Activated CD4-positive, alpha-beta T cell treated with anti-CD3 and anti-CD28 coated beads, Interleukin-2, Interleukin-4, amounts not matched to agents 100 ng/mL and 50 ng/mL, durations not matched to agents 16 hours and 8 hours (primary cell): ENCODE measurements at regions not wholly inside any gene's neighbourhood (a gene's known extent, or its start where the extent isn't known, plus 50 kb on each side); places are given as distances from the start of the nearest gene placed in this dataset.
"Not testable (repeated sequence)": the region's sequence is repeated elsewhere in the genome, so short reads cannot be mapped to it uniquely, and the experiment has no call there.

Source experiments
- DNase-seq: peaks from one replicate; pipeline ENCODE4 v3.0.0-alpha.2; 2020; ENCODE audit warnings: low spot score

- not testable (repeated sequence) for DNase-seq
Measured at GRCh38 chr1:176396604-176397395, 66.2 kb upstream of the PAPPA2 start.

DNA sequence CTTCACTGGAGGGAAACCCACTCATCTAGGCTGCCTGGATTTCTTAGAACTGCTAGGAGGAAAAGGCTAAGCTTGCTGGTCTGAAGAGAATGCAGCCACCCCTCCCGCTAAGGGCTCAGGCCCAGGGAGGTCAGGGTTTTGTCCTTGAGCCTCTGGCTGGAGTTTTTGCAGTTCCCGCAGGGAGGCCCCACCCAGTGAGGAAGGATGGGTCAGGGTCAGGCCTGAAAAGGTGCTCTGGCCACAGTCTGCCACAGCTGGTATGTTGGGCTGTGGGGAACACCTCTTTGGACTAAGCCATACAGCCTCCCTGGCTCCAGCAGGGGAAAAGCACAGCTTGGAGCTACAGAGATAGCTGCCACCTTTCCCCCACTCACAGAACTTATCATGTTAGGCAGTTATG, 71.4 kb upstream of the PAPPA2 start:
- no peak for DNase-seq

DNA sequence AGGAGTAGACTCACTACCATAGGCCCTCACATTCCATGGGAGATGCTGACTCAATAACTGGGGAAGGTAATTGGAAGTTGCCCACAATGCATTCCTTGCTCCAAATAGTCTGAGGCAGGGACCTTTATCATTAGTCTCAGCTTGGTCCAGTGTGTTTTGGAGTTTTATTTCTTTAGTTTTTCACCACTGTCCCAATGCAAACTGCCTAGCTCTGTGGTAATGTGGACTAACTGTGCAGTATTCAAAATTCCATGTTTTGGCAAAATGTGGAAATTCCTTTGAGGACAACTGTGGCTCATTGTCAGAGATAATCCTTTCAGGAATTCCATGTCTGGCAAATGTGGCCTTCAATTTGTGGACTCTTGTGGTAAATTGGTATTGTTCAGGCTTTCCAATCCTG, 78.1 kb upstream of the PAPPA2 start:
- no peak for DNase-seq

DNA sequence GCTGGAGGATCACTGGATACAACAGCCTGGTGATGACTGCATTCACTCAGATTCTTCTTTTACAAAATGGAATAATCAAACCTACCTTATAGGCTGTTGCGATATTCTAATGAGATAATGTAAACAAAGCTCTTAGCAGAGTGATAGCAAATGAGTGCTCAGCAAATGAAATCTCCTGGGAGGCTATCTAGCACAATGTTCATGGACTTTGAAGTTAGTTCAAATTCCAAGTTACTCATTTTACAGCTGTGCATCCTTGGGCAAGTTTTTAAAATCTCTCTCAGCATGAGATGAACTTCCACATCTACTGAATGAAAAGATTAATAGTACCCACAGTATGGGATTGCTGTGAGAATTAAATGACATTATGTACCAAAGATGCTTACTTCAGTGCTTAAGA, 80.8 kb upstream of the PAPPA2 start:
- no peak for DNase-seq

DNA sequence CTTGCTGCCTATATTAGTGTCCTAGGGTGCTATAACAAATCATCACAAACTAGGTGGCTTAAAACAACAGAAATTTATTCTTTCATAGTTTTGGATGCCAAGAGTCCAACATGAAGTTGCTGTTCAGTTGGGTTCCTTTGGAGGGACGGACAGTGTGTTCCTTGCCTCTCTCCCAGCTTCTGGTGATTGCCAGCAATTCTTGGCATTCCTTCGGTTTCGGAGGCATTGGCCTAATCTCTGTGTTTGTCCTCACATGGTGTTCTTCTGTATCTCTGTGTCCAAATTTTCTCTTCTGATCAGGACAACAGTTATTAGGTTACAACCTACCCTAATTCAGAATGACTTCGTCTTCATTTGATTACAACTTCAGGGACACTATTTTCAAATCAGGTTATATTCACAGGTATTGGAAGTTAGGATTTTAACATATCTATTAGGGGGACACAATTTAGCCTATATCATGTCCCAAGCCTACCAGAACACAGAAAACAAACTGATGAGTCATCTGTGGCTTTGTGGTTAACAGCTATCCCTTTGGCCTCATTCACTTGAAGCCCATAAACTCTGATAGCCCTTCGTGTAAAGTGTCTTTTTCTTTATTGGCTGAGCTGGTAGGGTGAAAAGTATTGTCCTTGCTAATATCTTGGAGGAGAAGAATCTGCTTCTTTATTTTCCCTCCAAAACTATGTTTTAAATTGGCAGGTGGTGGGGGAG, 83.2 kb upstream of the PAPPA2 start:
- DNase-seq, result no peak

- peak; percentile 70 for DNase-seq
Measured at GRCh38 chr1:176374967-176375569, 87.9 kb upstream of the PAPPA2 start.

- DNase-seq, result no peak
Measured at GRCh38 chr1:176364236-176364905, 98.6 kb upstream of the PAPPA2 start.

GRCh38 chr1:176349135-176349715, 113.8 kb upstream of the PAPPA2 start:
- DNase-seq, result not testable (repeated sequence)

GRCh38 chr1:176341656-176342055, 121.3 kb upstream of the PAPPA2 start:
- DNase-seq, result no peak

GRCh38 chr1:176338877-176339276, 124.1 kb upstream of the PAPPA2 start:
- DNase-seq, result no peak

GRCh38 chr1:176330782-176331181, 123.7 kb upstream of the COP1 start:
- no peak for DNase-seq

GRCh38 chr1:176325664-176326063, 118.6 kb upstream of the COP1 start:
- DNase-seq, result no peak

- no peak for DNase-seq
Measured at GRCh38 chr1:176323472-176323871, 116.4 kb upstream of the COP1 start.

- no peak for DNase-seq
Measured at GRCh38 chr1:176315519-176316220, 108.6 kb upstream of the COP1 start.

DNA sequence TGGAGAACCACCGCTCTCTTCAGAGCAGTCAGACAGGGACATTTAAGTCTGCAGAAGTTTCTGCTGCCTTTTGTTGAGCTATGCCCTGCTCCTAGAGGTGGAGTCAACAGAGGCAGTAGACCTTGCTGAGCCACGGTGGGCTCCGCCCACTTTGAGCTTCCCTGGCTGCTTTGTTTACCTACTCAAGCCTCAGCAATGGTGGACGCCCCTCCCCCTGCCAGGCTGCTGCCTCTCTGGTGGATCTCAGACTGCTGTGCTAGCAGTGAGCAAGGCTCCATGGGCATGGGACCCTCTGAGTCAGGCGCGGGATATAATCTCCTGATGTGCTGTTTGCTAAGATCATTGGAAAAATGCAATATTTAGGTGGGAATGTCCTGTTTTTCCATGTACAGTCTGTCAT, 89.5 kb upstream of the COP1 start:
- not testable (repeated sequence) for DNase-seq

- DNase-seq, result no peak
Measured at GRCh38 chr1:176285996-176286395, 78.9 kb upstream of the COP1 start.

DNA sequence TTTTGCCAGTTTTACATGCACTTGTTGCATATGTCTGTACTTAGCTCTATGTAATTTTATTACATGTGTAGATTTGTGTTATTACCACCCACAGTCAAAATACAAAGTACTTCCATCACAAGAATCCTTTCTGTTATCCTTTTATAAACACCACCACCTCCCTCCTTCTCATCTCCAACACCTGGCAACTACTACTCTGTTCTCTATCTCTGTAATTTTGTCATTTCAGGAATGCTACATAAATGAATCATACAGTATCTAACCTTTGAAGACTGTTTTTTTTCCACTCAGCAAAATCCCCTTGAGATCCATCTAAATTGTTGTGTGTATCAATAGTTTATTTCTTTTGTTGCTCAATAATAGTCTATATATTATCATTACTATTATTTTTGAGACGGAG, 64.5 kb upstream of the COP1 start:
- no peak for DNase-seq
